GM19455 (cell line): ENCODE measurements at regions not wholly inside any gene's neighbourhood (a gene's known extent, or its start where the extent isn't known, plus 50 kb on each side); places are given as distances from the start of the nearest gene placed in this dataset.

Source experiments
- ATAC-seq: cut with Tn5 transposase; IDR thresholded peaks from one replicate; pipeline ENCODE4 v1.9.1; 2021; ENCODE audit not compliant: unreplicated experiment

DNA sequence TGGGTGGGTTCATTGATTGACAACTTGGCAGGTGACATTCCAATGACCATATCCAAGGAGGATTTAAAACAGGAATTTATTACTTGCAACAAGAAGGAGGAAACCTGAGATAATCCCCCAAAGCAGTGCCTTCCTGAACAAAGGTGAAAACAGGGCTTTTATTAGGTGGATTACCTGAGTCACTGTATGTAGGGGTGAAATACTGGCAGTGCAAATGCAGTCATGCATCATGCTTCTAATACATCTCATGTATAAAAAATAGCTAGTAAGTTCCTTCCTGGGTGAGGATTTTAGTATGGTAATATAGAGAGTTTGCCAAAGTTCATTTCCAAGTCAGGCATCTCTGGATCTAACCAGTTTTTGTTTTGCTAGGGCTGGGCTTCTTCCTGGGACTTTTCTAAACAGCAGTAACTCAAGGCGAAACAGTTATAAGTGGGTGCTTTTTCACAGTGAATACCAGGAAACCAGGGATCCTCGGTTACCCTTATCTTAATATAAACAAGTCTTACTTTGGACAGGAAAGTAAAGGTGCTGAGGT is 583.4 kb upstream of the LRRTM1 start:
- no peak for ATAC-seq

DNA sequence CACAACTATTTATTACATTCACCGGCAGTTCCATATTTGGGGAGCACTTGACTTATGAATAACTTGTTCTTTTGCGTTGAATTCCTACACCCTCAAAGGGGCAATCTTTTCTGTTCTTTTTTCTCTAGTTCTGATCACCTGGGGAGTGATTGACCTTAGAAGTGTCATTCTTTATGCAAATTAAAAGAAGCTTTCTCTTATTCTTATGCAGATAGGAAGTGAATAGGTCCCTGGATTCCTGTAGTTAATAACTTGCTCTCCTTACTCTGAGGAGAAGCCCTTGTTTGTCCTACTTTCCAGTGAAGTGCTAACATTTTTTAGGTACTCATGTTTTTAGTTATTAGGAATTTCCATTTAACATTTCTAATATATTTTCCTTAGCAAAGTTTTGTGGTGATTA is 569.8 kb upstream of the LRRTM1 start:
- no peak for ATAC-seq

DNA sequence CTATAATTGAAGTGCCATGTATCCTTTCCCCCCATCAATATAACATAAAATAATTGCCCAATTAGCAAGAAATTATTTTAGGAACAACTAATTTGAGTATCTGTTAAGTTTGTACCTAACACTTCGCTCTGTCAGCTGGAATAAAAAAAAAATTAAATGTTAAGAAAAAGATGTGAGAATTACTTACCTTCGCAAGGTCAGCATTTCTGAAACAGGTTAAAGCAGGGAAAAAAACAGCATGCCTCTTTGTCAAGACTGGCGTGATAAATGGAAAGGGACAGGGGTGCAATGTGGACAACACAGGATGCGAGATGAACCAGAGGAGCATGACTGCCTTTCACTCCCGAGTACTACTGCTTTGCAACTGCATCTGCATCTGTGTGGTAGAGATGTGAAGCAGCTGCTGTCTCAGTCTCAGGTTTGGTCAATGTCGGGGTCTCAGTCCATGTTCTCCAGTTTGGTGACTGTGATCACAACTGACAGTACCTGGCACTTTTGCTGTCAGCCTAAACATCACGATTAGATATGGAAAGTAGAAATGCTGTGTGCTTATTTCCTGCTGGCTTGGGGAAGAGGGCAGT is 565.4 kb upstream of the LRRTM1 start:
- ATAC-seq = no peak

DNA sequence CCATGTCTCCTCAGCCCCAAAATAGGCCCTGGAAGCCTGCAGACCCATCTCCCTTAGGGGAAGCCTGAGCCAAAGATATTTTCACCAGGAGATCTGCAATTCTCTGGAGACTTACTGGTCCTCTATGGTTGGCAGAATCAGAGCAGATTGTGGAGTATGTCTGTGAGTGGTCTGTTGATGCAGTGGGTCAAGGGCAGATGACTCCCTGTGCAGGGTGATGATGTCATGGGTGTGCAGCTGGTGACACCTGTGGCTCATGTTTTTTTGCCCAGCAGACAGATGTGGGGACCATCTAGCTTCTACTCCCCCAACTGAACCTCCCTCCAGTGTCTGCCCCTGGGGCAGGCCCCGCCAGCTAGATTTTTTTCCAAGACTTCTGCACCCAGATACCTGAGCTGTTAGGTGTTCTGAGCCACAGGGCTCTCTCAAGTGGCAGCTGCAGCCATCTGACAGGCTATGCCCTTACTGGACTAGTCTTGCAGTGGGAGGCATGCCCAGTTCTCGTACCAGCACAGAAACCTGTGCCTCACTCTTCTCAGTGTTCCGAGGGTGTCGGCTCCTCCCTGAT is 558.7 kb upstream of the LRRTM1 start:
- no peak for ATAC-seq

DNA sequence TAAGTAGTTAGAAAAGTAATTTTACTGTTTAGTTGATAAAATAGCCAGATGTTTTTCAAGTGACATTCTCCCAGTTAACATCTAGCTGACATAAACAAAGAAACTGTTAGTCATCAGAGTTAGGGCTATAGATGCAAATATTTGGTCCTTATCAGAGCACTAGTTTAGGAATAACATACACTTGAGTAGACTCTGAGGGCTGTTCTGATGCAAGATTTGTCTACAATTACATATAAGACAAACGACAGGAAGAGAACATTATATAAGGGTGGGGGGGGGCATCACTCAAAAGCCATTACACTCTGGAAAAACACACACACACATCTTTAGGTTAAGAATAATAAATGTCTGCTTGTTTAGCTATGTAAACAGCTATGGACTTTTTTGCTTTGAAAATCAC is 554.4 kb upstream of the LRRTM1 start:
- ATAC-seq = no peak

DNA sequence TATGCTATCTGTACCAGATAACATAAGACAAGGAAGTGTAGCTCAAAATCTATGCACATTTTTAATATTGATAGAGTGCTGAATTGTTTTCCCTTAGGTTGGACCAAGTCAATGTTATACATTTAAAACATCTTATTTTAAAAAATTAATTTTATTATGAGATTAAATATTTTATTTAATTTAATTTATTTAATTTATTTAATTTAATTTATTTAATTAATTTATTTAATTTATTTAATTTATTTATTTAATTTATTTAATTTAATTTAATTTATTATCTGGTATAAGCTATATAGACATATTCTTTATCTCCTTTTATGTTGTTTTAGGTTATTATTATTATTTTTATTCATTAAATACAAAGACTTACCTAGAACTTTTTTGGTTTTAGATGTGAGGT is 551.7 kb upstream of the LRRTM1 start:
- no peak for ATAC-seq

DNA sequence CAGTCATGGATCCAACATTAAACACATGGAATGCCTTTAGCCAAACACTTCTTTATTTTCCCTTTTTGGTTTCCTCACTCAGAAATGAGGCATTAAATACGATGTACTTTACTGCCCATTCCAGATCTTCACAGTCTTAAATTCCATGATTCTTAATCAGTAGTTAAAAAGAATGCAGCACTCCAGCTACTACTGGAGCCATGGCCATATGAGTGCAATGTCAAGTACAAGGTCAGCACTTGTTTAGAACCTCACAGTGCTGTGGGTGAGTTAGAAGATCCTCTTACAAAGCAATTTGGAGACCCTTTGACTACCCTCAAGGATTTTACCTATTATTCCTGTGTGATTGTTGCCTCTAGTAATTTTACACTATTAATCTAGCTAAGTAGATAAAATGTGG is 550.3 kb upstream of the LRRTM1 start:
- no peak for ATAC-seq

DNA sequence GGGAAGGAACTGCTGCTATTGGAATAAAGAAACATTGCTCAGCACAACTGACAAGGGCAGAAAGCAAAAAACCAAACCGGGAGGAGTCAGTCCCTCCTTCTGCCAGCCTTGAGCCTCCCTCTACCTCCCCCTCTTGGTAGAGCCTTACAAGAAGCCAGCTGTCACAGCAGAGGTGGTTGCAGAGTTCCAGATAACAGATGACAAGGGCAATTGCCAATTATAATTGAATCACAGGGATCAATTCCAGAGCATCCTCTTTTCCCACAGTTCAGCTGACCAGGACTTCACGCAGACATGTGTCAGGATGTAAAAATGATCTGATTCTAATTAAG is 548.2 kb upstream of the LRRTM1 start:
- no peak for ATAC-seq

DNA sequence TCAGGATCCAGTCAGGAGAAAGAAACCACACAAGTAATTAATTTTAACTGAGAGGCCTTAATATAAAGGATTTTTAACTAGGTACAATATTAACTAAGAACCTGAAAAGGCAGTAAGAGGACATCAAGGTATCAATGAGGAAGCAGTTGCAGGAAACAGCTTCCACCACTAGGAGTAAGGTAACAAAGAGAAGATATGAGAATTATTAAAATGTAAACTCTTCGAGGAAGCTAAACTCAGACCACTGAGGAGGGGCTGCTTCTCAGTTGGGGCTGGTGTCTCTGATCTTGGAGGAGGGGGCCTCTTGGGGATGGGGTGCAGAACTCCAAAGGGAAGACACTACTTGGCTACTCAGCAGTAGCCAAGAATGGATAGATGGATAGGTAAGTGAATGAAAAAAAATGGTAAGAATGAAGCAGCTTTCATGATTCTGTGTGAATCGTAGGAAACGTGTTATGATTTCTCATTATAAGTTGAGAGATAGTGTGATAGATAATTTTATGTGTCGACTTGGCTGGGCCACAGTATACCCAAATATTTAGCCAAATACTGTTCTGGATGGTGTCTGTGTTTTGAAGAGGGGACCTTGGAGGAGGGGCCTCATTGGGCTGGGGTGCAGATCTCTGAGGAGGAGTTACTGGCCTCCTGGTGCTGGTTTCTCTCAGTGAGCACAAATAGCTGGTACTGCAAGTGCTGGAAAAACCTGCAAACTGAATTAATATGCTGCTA is 547.7 kb upstream of the LRRTM1 start:
- no peak for ATAC-seq

DNA sequence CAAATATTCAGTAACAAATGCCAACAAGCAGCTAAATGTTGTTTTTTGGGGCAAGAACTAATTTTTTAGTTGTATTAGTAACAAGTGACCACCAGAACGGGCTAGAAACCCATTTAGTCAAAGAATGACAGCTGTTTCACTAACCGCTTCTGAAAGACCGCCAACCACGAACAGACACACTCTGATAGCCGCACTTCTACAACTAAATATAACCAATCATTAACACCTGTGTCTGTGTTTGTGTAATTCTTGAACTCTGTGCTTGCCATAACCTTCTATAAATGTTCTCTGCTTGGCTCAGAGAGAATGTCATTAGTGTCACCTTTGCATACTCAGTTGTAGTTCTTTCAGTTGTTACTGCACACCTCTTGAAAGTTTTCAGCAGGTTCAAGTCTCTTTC is 526.3 kb upstream of the LRRTM1 start:
- ATAC-seq = no peak

DNA sequence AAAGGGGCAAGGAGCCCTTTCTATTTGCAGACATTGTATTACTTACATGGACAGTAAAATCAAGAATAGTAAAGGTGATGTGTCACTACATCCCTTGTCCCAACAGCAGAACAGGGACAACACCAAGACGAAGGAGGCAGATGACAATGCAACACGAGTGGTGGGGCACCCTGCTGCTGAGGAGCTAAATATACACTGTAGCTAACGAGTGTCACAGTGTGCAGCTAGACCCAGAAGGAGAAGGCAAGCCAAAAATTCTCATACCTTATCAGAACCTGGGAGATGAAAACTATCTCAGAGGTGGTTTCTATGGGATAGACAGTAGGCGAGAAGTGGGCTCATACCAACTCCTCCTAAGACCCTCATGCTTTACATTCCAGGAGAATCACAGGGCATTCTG is 518.4 kb upstream of the LRRTM1 start:
- no peak for ATAC-seq

DNA sequence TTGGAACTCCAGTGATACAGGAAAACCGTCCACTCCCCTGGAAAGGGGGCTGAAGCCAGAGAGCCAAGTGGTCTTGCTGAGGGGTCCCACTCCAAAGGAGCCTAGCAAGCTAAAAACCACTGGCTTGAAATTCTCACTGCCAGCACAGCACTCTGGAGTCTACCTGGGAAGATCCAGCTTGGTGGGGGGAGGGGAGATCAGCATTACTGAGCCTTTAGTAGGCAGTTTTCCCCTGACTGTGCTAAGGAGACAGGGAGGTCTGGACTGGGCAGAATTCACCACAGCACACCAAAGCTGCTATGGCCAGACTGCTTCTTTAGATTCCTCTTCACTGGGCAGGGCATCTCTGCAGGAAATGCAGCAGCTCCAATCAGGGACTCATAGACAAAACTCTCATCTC is 510.7 kb upstream of the LRRTM1 start:
- ATAC-seq = no peak

DNA sequence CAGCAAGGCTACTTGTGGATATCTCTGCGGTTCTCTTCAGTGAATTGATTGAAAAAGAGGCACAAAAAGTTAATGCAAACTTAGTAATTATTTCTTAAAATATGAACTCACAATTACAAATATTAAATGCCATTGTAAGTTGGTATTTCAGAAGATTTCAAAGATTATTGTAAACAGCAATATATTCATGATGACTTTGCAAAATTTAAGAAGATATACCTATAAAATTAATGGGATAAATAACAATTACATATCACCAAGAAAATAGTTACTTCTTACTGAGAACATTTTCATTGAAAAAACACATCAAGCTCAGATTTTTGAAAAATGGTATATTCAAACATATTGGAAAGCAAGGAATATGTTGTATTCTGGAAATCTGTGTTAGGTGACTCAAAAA is 482.0 kb upstream of the LRRTM1 start:
- no peak for ATAC-seq

DNA sequence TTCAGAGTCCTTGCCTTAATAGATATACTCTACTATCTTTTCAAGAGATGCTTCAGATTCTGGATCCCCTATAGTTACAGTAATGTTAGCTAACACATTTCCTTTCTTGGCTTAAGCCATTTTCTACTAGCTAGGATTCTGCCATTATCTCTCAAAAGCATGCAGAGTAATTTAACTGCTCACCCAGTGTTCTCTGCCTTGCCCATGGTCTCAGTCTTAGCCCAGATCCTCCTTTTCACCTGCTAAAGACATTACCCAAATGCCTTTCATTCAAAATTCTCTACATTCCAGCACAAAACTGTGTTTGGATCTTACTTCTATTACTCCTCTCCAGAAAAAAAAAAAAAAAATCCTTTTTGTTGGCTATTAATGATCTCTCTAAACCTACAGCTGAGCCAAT is 474.2 kb upstream of the LRRTM1 start:
- no peak for ATAC-seq

DNA sequence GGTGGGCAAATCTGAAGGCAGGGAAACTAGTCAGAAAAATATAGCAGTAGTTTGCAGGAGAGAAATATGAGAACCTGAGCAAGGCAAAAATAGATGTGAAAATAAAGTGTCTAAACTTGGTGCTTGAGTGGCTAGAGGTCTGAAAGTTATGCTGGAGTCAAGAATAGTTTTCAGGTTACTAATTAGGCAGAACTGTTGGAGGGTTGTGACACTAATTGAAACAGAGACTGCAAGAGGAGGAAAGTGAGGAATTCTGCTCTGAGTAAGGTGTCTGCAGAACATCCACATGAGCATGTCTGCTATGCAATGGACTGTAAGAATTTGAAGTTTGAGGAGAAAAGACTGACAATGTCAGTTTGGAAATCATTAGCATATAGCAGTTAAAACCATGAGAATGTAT is 444.0 kb upstream of the LRRTM1 start:
- ATAC-seq = no peak

DNA sequence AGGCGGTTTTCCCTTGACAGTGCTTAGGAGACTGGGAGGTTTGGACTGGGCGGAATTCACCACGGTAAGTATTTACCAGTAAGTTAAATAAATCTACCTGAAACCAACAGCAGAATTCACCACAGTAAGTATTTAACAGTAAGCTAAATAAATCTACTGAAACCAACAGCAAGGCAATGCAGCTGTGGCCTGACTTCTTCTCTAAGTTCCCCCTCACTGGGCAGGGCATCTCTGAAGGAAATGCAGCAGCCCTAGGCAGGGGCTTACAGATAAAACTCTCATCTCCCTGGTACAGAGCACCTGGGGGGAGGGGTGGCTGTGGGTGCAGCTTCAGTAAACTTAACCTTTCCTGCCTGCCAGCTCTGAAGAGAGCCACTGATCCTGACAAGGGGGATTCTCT is 432.5 kb upstream of the LRRTM1 start:
- ATAC-seq = no peak

DNA sequence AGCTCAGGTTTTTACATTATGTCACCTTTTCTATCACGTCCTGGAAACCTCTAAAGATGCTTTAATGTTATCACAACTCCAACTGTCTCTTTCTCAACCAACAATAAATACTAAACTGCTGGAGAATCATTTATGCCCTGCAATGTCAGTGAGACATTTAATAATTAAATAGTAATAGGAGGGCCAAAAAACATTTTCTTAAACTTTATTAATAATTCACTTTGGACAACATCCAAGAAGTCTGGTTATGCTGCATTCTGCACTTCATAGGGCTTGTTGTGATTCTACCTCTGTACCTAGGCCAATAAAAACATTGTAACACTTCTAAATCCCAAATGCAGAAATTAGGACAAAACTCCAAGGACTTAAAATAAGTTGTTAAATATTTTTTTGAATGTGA is 420.4 kb upstream of the LRRTM1 start:
- no peak for ATAC-seq

DNA sequence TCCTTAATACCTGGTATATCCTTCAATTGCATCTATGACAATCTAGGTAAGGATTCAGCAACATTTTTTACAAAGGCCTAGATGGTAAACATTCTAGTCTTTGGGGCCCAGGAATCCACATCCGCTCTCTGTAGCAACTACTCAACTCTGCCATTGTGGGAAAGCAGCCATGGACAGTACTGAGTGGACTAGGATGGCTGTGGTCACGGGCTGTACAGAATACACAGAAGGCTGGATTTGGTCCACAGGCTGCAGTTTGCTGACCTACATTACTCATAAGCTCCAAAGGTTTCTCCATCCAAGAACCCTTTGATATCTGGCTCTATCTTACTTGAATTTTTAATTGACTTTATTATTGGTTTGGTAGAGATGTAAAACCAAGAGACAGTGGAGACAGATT is 418.3 kb upstream of the LRRTM1 start:
- ATAC-seq = no peak

DNA sequence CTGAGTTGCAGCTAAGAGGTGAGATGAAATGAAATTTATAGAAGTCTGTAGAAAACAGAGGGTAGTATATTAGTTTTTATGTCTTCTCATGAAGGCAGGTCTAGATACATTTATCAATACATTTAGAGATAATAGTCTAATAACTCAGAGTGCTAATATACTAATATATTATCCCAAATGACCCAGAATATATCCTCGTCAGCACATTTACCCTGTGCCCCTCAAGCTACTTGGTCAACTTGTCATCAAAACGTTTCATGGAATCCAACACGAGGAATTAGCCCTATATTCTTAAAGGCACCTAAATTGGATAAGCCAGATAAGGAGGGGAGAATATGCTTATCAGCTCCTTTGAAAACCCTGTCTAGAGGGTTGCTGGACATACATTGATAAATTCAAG is 415.1 kb upstream of the LRRTM1 start:
- ATAC-seq = no peak

DNA sequence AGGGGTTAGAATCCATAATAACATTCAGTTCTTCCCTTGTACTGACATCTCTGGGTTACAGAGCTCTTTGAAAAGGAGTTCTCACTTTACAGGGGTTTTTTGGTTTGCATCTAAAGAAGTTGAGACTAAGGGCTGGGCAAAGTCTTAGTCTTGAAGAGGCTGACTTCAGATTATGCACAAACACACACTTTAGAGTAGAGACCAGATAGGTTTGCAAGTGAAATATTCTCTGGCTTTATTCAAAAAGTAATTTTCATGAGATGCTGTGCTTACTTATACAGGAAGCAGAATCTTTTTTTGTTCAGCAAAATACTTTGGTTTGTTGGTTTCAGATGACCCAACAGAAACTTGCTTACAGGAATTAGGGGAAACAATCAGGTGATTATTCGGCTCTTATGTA is 410.9 kb upstream of the LRRTM1 start:
- ATAC-seq = no peak

DNA sequence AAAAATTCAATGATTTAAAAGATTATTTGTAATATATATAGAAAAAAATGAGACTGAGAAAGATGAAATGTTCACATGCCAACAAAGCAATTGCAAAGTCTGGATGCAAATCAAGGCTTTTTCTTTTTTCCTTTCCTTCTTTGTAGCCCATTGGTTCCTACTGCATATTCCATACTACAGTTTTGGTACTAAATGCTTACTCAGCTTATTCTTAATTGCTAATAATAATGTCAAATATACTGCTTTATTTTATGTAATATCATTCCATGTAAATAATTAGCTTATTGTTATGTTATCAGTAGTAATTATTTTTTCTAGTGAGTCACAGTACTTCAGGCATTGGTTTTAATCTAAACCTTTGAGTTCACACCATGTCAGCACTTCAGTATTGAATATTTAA is 407.4 kb upstream of the LRRTM1 start:
- ATAC-seq = no peak

DNA sequence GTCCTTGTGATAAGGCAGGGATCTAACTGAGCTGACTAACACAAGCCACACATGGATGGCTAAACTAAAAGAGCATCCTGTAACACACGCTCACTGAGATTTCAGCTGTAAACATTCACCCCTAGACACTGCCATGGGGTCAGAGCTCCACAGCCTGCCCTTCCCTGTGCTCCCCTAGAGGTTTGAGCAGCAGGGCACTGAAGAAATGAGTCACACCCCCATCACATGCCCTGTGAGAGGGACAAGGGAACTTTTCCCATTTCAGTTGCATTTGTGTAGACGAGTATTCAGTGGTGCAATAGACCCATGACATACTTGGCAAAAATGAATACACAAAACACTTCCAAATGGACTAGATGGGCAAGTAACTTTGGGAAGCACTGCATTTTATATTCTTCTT is 402.4 kb upstream of the LRRTM1 start:
- no peak for ATAC-seq

DNA sequence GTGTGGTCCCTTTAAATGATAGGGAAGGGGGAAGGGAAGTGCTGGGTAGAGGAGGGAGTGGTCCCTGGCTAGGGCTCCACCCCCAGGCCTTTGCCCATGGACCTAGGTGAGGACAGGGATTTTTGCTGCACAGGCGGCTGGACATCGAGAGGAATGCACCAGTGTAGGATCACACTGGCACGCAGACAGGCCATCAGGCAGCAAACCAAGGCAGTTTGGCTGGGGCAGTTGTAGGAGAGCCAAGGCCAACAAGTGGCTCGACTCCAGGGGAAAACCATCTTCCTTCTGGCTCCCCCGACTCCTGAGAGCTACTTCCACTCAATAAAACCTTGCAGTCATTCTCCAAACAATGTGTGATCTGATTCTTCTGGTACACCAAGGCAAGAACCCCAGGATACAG is 402.0 kb upstream of the LRRTM1 start:
- no peak for ATAC-seq
